WTC11 (cell line): ENCODE measurements at regions not wholly inside any gene's neighbourhood (a gene's known extent, or its start where the extent isn't known, plus 50 kb on each side); places are given as distances from the start of the nearest gene placed in this dataset.

Source experiments
- ATAC-seq: fragments of 200-7000 bp; cut with Tn5 transposase; 2 replicates; pipeline ENCODE4 v1.10.0; 2021; ENCODE audit warnings: mild to moderate bottlenecking, moderate library complexity
- CTCF ChIA-PET: fragments of 300-600 bp; sonication (Branson Sonifier 250); formaldehyde crosslinking; loops from one replicate; lab custom pipeline; 2021; ENCODE audit warnings: antibody characterized with exemption; lab: Charles Lee
- POLR2A ChIA-PET: fragments of 350-600 bp; sonication (Branson Sonifier 250); formaldehyde crosslinking; loops from one replicate; lab custom pipeline; 2021; ENCODE audit warnings: antibody characterized with exemption; lab: Charles Lee
- DNase-seq: peaks from one replicate; pipeline ENCODE4 v3.0.0; 2021; ENCODE audit warnings: low spot score
- H3K27ac Mint-ChIP-seq: 2 replicates; pipeline ENCODE4 v1.8.0; 2021; ENCODE audit warnings: mixed read lengths
- H3K27me3 Mint-ChIP-seq: 2 replicates; pipeline ENCODE4 v1.8.0; 2021; ENCODE audit warnings: low read depth, mild to moderate bottlenecking, moderate library complexity, mixed read lengths
- H3K36me3 Mint-ChIP-seq: 2 replicates; pipeline ENCODE4 v1.8.0; 2021; ENCODE audit warnings: mixed read lengths
- H3K4me1 Mint-ChIP-seq: 2 replicates; pipeline ENCODE4 v1.8.0; 2022; ENCODE audit warnings: mixed read lengths
- H3K4me3 Mint-ChIP-seq: 2 replicates; pipeline ENCODE4 v1.8.0; 2021; ENCODE audit warnings: mild to moderate bottlenecking, moderate library complexity, mixed read lengths
- H3K9me3 Mint-ChIP-seq: 2 replicates; pipeline ENCODE4 v1.8.0; 2021; ENCODE audit warnings: mixed read lengths
- AR ChIP-seq: fragments of 250-450 bp; sonication (Bioruptor Pico); IDR thresholded peaks from 2 replicates; pipeline ENCODE4 v1.9.0; 2021; ENCODE audit warnings: mild to moderate bottlenecking
- ELF4 ChIP-seq: sonication (generic); formaldehyde crosslinking; IDR thresholded peaks from 2 replicates; pipeline ENCODE4 v1.8.1; 2022; ENCODE audit warnings: low read depth, mild to moderate bottlenecking, moderate library complexity, missing genetic modification reagents
- ESRRA ChIP-seq: sonication (generic); formaldehyde crosslinking; IDR thresholded peaks from 2 replicates; pipeline ENCODE4 v1.8.1; 2022; ENCODE audit warnings: mild to moderate bottlenecking, missing genetic modification reagents, borderline replicate concordance
- FOXJ3 ChIP-seq: sonication (generic); formaldehyde crosslinking; IDR thresholded peaks from 2 replicates; pipeline ENCODE4 v1.9.0; 2021; ENCODE audit warnings: missing genetic modification reagents, mild to moderate bottlenecking, borderline replicate concordance
- FOXK1 ChIP-seq: sonication (generic); formaldehyde crosslinking; IDR thresholded peaks from 2 replicates; pipeline ENCODE4 v1.8.0; 2022; ENCODE audit warnings: mild to moderate bottlenecking, moderate library complexity, missing genetic modification reagents
- FOXP1 ChIP-seq: sonication (generic); formaldehyde crosslinking; IDR thresholded peaks from 2 replicates; pipeline ENCODE4 v1.8.0; 2022; ENCODE audit warnings: missing genetic modification reagents, mild to moderate bottlenecking, moderate library complexity, borderline replicate concordance
- GABPB1 ChIP-seq: sonication (generic); formaldehyde crosslinking; IDR thresholded peaks from 2 replicates; pipeline ENCODE4 v1.8.1; 2023; ENCODE audit warnings: mild to moderate bottlenecking, missing genetic modification reagents
- GTF2I ChIP-seq: fragments of 250-450 bp; sonication (Bioruptor Pico); conservative IDR thresholded peaks from 2 replicates; pipeline ENCODE4 v1.4.0; 2021; ENCODE audit warnings: mild to moderate bottlenecking
- HMGA2 ChIP-seq: fragments of 250-450 bp; sonication (Bioruptor Pico); IDR thresholded peaks from 2 replicates; pipeline ENCODE4 v1.4.0; 2021; ENCODE audit warnings: mild to moderate bottlenecking, moderate library complexity
- JAZF1 ChIP-seq: fragments of 250-450 bp; sonication (Bioruptor Pico); IDR thresholded peaks from 2 replicates; pipeline ENCODE4 v1.9.0; 2021; ENCODE audit warnings: moderate library complexity, mild to moderate bottlenecking, inconsistent platforms
- JUN ChIP-seq: sonication (generic); formaldehyde crosslinking; IDR thresholded peaks from 2 replicates; pipeline ENCODE4 v1.8.0; 2023; ENCODE audit warnings: mild to moderate bottlenecking, missing genetic modification reagents
- MXD4 ChIP-seq: fragments of 250-450 bp; sonication (Bioruptor Pico); IDR thresholded peaks from 2 replicates; pipeline ENCODE4 v1.8.0; 2021; ENCODE audit warnings: mild to moderate bottlenecking, moderate library complexity, borderline replicate concordance
- MYBL2 ChIP-seq: sonication (generic); formaldehyde crosslinking; IDR thresholded peaks from 2 replicates; pipeline ENCODE4 v1.8.1; 2023; ENCODE audit warnings: mild to moderate bottlenecking, moderate library complexity, missing genetic modification reagents
- NFATC4 ChIP-seq: fragments of 250-450 bp; sonication (Bioruptor Pico); IDR thresholded peaks from 2 replicates; pipeline ENCODE4 v1.9.0; 2021; ENCODE audit warnings: mild to moderate bottlenecking
- NR1H2 ChIP-seq: sonication (generic); formaldehyde crosslinking; IDR thresholded peaks from 2 replicates; pipeline ENCODE4 v1.9.0; 2021; ENCODE audit warnings: mild to moderate bottlenecking, moderate library complexity, missing genetic modification reagents
- NR2C2 ChIP-seq: sonication (generic); formaldehyde crosslinking; IDR thresholded peaks from 2 replicates; pipeline ENCODE4 v1.8.0; 2022; ENCODE audit warnings: mild to moderate bottlenecking, missing genetic modification reagents
- PREB ChIP-seq: sonication (generic); formaldehyde crosslinking; IDR thresholded peaks from 2 replicates; pipeline ENCODE4 v1.8.1; 2022; ENCODE audit warnings: mild to moderate bottlenecking, missing genetic modification reagents, moderate library complexity, borderline replicate concordance
- PRRX2 ChIP-seq: fragments of 250-450 bp; sonication (Bioruptor Pico); IDR thresholded peaks from 2 replicates; pipeline ENCODE4 v1.8.0; 2021; ENCODE audit warnings: mild to moderate bottlenecking
- RELA ChIP-seq: sonication (generic); formaldehyde crosslinking; IDR thresholded peaks from 2 replicates; pipeline ENCODE4 v1.8.1; 2022; ENCODE audit warnings: missing genetic modification reagents, mild to moderate bottlenecking, borderline replicate concordance
- RORB ChIP-seq: fragments of 250-450 bp; sonication (Bioruptor Pico); IDR thresholded peaks from 2 replicates; pipeline ENCODE4 v1.9.0; 2021; ENCODE audit warnings: mild to moderate bottlenecking
- SMAD3 ChIP-seq: sonication (generic); formaldehyde crosslinking; IDR thresholded peaks from 2 replicates; pipeline ENCODE4 v1.8.0; 2022; ENCODE audit warnings: missing genetic modification reagents, mild to moderate bottlenecking, borderline replicate concordance
- SOX15 ChIP-seq: fragments of 250-450 bp; sonication (Bioruptor Pico); IDR thresholded peaks from 2 replicates; pipeline ENCODE4 v1.9.0; 2021; ENCODE audit warnings: mild to moderate bottlenecking
- ZMAT4 ChIP-seq: fragments of 250-450 bp; sonication (Bioruptor Pico); IDR thresholded peaks from 2 replicates; pipeline ENCODE4 v1.9.0; 2021; ENCODE audit warnings: mild to moderate bottlenecking
- ZNF121 ChIP-seq: sonication (generic); formaldehyde crosslinking; IDR thresholded peaks from 2 replicates; pipeline ENCODE4 v1.8.0; 2023; ENCODE audit warnings: missing genetic modification reagents
- ZNF138 ChIP-seq: sonication (generic); formaldehyde crosslinking; conservative IDR thresholded peaks from 2 replicates; pipeline ENCODE4 v1.8.1; 2022; ENCODE audit warnings: mild to moderate bottlenecking, moderate library complexity, missing genetic modification reagents
- ZNF219 ChIP-seq: sonication (generic); formaldehyde crosslinking; IDR thresholded peaks from 2 replicates; pipeline ENCODE4 v1.8.0; 2023; ENCODE audit warnings: missing genetic modification reagents, mild to moderate bottlenecking, borderline replicate concordance
- ZNF317 ChIP-seq: sonication (generic); formaldehyde crosslinking; IDR thresholded peaks from 2 replicates; pipeline ENCODE4 v1.8.1; 2023; ENCODE audit warnings: low read depth, mild to moderate bottlenecking, moderate library complexity, missing genetic modification reagents, borderline replicate concordance
- TF ChIP-seq, protein P1 (sequence below): sonication (generic); formaldehyde crosslinking; IDR thresholded peaks from 2 replicates; pipeline ENCODE4 v1.8.0; 2023; ENCODE audit warnings: missing genetic modification reagents
- TF ChIP-seq, protein P2 (sequence below): sonication (generic); formaldehyde crosslinking; IDR thresholded peaks from 2 replicates; pipeline ENCODE4 v1.8.1; 2023; ENCODE audit warnings: mild to moderate bottlenecking, missing genetic modification reagents, borderline replicate concordance
- TF ChIP-seq, protein P3 (sequence below): sonication (generic); formaldehyde crosslinking; IDR thresholded peaks from 2 replicates; pipeline ENCODE4 v1.8.1; 2023; ENCODE audit warnings: mild to moderate bottlenecking, missing genetic modification reagents, moderate library complexity

GRCh38 chr4:35250761-35251160, 993.6 kb downstream of the ARAP2 start:
- POLR2A ChIA-PET: no interaction called here
- DNase-seq (no peak), ATAC-seq (no peak)
- H3K4me1 Mint-ChIP-seq: peaks cover 17% of the 10 kb centered on the region
- H3K27me3 Mint-ChIP-seq: no peaks in the 10 kb centered on the region
- H3K4me3 Mint-ChIP-seq: no peak overlapping the region
- H3K27ac Mint-ChIP-seq: no peak overlapping the region
- H3K36me3 Mint-ChIP-seq: no peaks in the 10 kb centered on the region
- CTCF ChIA-PET: no interaction called here
- no peak for TF ChIP-seq RELA (CRISPR knock-in tag)
- no peak for TF ChIP-seq JUN
- TF ChIP-seq ZNF138 (CRISPR knock-in tag): no peak
- no peak for TF ChIP-seq NR2C2
- TF ChIP-seq GTF2I (CRISPR knock-in tag): no peak
- TF ChIP-seq ESRRA (CRISPR knock-in tag): no peak
- no peak for TF ChIP-seq RORB (CRISPR knock-in tag)
- TF ChIP-seq SOX15: no peak
- no peak for TF ChIP-seq ZNF121 (CRISPR knock-in tag)
- TF ChIP-seq ZNF219 (CRISPR knock-in tag): no peak
- TF ChIP-seq JAZF1 (CRISPR knock-in tag): no peak
- TF ChIP-seq, protein P1, sequence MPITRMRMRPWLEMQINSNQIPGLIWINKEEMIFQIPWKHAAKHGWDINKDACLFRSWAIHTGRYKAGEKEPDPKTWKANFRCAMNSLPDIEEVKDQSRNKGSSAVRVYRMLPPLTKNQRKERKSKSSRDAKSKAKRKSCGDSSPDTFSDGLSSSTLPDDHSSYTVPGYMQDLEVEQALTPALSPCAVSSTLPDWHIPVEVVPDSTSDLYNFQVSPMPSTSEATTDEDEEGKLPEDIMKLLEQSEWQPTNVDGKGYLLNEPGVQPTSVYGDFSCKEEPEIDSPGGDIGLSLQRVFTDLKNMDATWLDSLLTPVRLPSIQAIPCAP: no peak
- no peak for TF ChIP-seq PREB (CRISPR knock-in tag)
- TF ChIP-seq PRRX2: no peak
- TF ChIP-seq FOXP1 (CRISPR knock-in tag): no peak
- TF ChIP-seq GABPB1: no peak
- H3K9me3 Mint-ChIP-seq: peaks cover 3% of the 10 kb centered on the region; the same call in 1 of the 2 replicates

DNA sequence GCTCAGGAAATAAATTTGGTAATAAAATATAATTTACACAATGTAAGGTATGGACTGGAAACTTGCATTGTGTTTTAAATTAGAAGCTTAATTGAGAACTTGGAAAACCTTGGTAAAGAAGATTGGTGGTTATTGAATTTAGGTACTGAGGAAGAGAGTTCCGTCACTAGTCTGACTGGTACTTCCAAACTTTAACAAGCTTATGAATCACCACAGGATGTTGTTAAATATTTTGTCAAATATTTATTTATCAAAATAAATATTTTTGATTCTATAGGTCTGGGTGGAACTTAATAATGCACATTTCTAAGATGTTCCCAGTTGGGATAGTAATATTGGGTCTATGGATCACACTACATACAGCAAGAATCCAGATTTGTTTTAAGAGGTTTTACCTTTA, 992.2 kb downstream of the ARAP2 start:
- CTCF ChIA-PET: no interaction called here
- POLR2A ChIA-PET: no interaction called here
- no peak for DNase-seq

More for the DNA sequence above, 992.2 kb downstream of the ARAP2 start:
- H3K27me3 Mint-ChIP-seq: no peaks in the 10 kb centered on the region
- H3K27ac Mint-ChIP-seq: no peak overlapping the region
- H3K36me3 Mint-ChIP-seq: no peaks in the 10 kb centered on the region
- TF ChIP-seq, protein P2, sequence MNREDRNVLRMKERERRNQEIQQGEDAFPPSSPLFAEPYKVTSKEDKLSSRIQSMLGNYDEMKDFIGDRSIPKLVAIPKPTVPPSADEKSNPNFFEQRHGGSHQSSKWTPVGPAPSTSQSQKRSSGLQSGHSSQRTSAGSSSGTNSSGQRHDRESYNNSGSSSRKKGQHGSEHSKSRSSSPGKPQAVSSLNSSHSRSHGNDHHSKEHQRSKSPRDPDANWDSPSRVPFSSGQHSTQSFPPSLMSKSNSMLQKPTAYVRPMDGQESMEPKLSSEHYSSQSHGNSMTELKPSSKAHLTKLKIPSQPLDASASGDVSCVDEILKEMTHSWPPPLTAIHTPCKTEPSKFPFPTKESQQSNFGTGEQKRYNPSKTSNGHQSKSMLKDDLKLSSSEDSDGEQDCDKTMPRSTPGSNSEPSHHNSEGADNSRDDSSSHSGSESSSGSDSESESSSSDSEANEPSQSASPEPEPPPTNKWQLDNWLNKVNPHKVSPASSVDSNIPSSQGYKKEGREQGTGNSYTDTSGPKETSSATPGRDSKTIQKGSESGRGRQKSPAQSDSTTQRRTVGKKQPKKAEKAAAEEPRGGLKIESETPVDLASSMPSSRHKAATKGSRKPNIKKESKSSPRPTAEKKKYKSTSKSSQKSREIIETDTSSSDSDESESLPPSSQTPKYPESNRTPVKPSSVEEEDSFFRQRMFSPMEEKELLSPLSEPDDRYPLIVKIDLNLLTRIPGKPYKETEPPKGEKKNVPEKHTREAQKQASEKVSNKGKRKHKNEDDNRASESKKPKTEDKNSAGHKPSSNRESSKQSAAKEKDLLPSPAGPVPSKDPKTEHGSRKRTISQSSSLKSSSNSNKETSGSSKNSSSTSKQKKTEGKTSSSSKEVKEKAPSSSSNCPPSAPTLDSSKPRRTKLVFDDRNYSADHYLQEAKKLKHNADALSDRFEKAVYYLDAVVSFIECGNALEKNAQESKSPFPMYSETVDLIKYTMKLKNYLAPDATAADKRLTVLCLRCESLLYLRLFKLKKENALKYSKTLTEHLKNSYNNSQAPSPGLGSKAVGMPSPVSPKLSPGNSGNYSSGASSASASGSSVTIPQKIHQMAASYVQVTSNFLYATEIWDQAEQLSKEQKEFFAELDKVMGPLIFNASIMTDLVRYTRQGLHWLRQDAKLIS (CRISPR knock-in tag): no peak
- TF ChIP-seq ZNF121 (CRISPR knock-in tag): no peak
- no peak for TF ChIP-seq MXD4
- TF ChIP-seq, protein P3, sequence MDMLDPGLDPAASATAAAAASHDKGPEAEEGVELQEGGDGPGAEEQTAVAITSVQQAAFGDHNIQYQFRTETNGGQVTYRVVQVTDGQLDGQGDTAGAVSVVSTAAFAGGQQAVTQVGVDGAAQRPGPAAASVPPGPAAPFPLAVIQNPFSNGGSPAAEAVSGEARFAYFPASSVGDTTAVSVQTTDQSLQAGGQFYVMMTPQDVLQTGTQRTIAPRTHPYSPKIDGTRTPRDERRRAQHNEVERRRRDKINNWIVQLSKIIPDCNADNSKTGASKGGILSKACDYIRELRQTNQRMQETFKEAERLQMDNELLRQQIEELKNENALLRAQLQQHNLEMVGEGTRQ (CRISPR knock-in tag): no peak
- no peak for TF ChIP-seq AR (CRISPR knock-in tag)
- TF ChIP-seq SMAD3 (CRISPR knock-in tag): no peak
- TF ChIP-seq FOXJ3 (CRISPR knock-in tag): no peak
- TF ChIP-seq NFATC4 (CRISPR knock-in tag): no peak
- no peak for TF ChIP-seq FOXK1 (CRISPR knock-in tag)
- no peak for TF ChIP-seq GTF2I (CRISPR knock-in tag)
- no peak for TF ChIP-seq ZNF317 (CRISPR knock-in tag)
- TF ChIP-seq ZNF138 (CRISPR knock-in tag): no peak
- TF ChIP-seq HMGA2 (CRISPR knock-in tag): no peak
- no peak for TF ChIP-seq ZMAT4
- no peak for TF ChIP-seq ELF4 (CRISPR knock-in tag)
- TF ChIP-seq NR1H2: no peak
- no peak for TF ChIP-seq MYBL2 (CRISPR knock-in tag)
- TF ChIP-seq, all 79 proteins: peak for 0
- Mint-ChIP-seq H3K4me1 (peaks cover 9% of the 10 kb centered on the region), H3K4me3 (no peak overlapping the region), H3K9me3 (peaks cover 3% of the 10 kb centered on the region; the same call in 1 of the 2 replicates)
- ATAC-seq: no peak
